ENCODE measurements at regions not wholly inside any gene's neighbourhood (a gene's known extent, or its start where the extent isn't known, plus 50 kb on each side); places are given as distances from the start of the nearest gene placed in this dataset.

GRCh38 chr15:94722024-94722636 lies 490.8 kb downstream of the MCTP2 start:
- Histone ChIP-seq H3K27ac (no peak overlapping the region), H3K27me3 (no peaks in the 10 kb centered on the region), H3K4me1 (no peaks in the 10 kb centered on the region), H3K36me3 (no peaks in the 10 kb centered on the region), H3K9me3 (no peaks in the 10 kb centered on the region), H3K4me3 (no peak overlapping the region)
- DNase-seq: no peak
- TF ChIP-seq POLR2A (IDR thresholded peaks at IDR 0.05): no peak
- TF ChIP-seq CTCF (IDR thresholded peaks at IDR 0.05): no peak
- intact Hi-C loops (cut with DNase I; ENCODE audit: low total_unique reads): no loop called here

- intact Hi-C loops (cut with DNase I; ENCODE audit: low total_unique reads): no loop called here
- Histone ChIP-seq H3K9me3 (no peaks in the 10 kb centered on the region), H3K27ac (no peak overlapping the region), H3K4me3 (no peak overlapping the region), H3K4me1 (no peaks in the 10 kb centered on the region), H3K27me3 (no peaks in the 10 kb centered on the region), H3K36me3 (no peaks in the 10 kb centered on the region)
- TF ChIP-seq CTCF (IDR thresholded peaks at IDR 0.05) (no peak), POLR2A (IDR thresholded peaks at IDR 0.05) (no peak)
- DNase-seq: no peak
These were observed 492.4 kb downstream of the MCTP2 start for GRCh38 chr15:94723801-94724200.

DNA sequence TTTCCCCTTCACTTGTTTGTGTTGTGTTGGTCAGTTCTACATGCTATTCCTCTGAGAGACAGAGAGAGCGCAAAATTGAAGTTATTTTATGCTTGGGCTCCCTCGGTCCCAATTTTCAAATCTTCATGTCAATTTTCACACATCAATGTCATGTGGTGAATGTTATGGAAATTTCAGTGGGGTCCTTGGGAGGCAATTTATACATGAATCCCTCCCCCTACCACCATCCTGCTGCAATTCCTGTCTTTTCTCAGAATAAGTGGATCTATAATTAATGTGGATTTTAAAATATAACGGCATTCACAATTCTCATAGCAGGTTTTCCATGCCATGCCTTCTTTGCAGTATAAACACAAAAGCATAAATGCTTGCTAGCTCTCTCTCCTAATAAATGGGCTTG lies 499.9 kb downstream of the MCTP2 start:
- no peaks in the 10 kb centered on the region for H3K27me3 ChIP-seq
- TF ChIP-seq POLR2A (IDR thresholded peaks at IDR 0.05): no peak
- TF ChIP-seq CTCF (IDR thresholded peaks at IDR 0.05): no peak
- H3K36me3 ChIP-seq: no peaks in the 10 kb centered on the region
- no peaks in the 10 kb centered on the region for H3K9me3 ChIP-seq
- no peaks in the 10 kb centered on the region for H3K4me1 ChIP-seq
- H3K27ac ChIP-seq: no peak overlapping the region
- DNase-seq: no peak
- no peak overlapping the region for H3K4me3 ChIP-seq
- intact Hi-C loops (cut with DNase I; ENCODE audit: low total_unique reads): no loop called here

DNA sequence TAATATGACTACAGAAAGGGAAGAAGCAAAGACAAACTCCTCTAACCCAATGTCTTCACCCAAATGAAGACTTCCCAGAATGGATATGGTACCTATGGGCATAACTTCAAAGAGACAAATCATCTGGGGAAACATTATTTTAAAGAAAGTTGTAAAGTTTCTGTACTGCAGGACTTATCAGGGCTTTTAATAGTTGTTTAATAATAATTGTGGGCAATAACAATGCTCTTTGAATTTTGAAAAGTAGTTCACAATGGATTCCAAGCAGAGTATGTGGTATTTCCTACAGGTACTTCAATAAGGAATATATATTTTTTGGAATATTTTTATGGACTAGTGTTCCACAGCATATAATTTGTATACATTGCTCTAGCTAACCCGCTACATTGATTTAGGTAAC lies 503.1 kb downstream of the MCTP2 start:
- Histone ChIP-seq H3K27ac (no peak overlapping the region), H3K4me3 (no peak overlapping the region), H3K36me3 (no peaks in the 10 kb centered on the region), H3K27me3 (no peaks in the 10 kb centered on the region), H3K9me3 (no peaks in the 10 kb centered on the region), H3K4me1 (no peaks in the 10 kb centered on the region)
- no peak for DNase-seq
- intact Hi-C loops (cut with DNase I; ENCODE audit: low total_unique reads): no loop called here
- no peak for TF ChIP-seq CTCF (IDR thresholded peaks at IDR 0.05)
- no peak for TF ChIP-seq POLR2A (IDR thresholded peaks at IDR 0.05)

DNA sequence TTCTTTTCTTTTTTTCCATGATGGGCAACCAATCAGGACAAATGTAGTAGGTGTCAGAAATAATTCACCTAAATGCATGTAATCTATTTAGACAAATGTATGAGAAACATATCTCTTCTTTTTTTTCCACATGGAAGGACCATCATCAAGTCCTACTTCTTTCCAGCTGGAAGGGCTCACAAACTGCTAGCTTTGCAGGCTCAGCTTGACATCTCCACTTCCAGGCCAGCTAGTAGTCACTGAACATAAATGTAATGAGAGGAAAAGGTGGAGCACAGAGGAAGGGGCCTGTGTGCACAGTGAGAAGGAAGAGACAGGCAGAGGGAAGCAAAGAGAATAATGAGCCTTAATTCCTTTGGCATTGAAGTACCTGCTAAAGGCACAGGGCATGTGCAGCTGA lies 504.9 kb downstream of the MCTP2 start:
- Histone ChIP-seq H3K36me3 (no peaks in the 10 kb centered on the region), H3K4me1 (no peaks in the 10 kb centered on the region), H3K4me3 (no peak overlapping the region), H3K9me3 (no peaks in the 10 kb centered on the region), H3K27me3 (no peaks in the 10 kb centered on the region), H3K27ac (no peak overlapping the region)
- no peak for DNase-seq
- intact Hi-C loops (cut with DNase I; ENCODE audit: low total_unique reads): no loop called here
- TF ChIP-seq CTCF (IDR thresholded peaks at IDR 0.05) (no peak), POLR2A (IDR thresholded peaks at IDR 0.05) (no peak)

All from uterus (tissue), 3 donors.